Peyer's patch (tissue), 4 donors: ENCODE measurements at regions not wholly inside any gene's neighbourhood (a gene's known extent, or its start where the extent isn't known, plus 50 kb on each side); places are given as distances from the start of the nearest gene placed in this dataset.

ENCODE experiments used
- CTCF ChIP-seq, 6 experiments: fragments of 450-650 bp in 4 of 6; fragments of 200-600 bp in 2 of 6; sonication (generic) in 1 of 6; IDR thresholded peaks; one replicate each; pipeline ENCODE4 v1.5.1; 2017 to 2019; ENCODE audit warnings: antibody characterized with exemption in 6 of 6, mild to moderate bottlenecking in 3 of 6, moderate library complexity in 1 of 6
- POLR2A ChIP-seq, 2 donors: fragments of 450-650 bp; IDR thresholded peaks; one replicate each; pipeline ENCODE4 v1.5.1; 2017; ENCODE audit warnings: antibody characterized with exemption in 2 of 2, mild to moderate bottlenecking in 2 of 2, moderate library complexity in 2 of 2

GRCh38 chr14:61864329-61864898 lies 102.2 kb downstream of the SNAPC1 start:
- TF ChIP-seq POLR2A (IDR thresholded peaks at IDR 0.05) (no peak), CTCF (IDR thresholded peaks at IDR 0.05) (no peak)
